ENCODE measurements at regions not wholly inside any gene's neighbourhood (a gene's known extent, or its start where the extent isn't known, plus 50 kb on each side); places are given as distances from the start of the nearest gene placed in this dataset.

GRCh38 chr11:127268932-127269331, 268.4 kb upstream of the KIRREL3 start:
- Mint-ChIP-seq H3K4me1 (no peaks in the 10 kb centered on the region), H3K27ac (no peak overlapping the region), H3K27me3 (ENCODE audit: insufficient read depth, low read depth, poor library complexity) (no peaks in the 10 kb centered on the region), H3K9me3 (peaks cover 7% of the 10 kb centered on the region; the same call in 2 of the 3 replicates), H3K36me3 (ENCODE audit: low read depth) (peaks cover 6% of the 10 kb centered on the region; the same call in 1 of the 3 replicates), H3K4me3 (no peak overlapping the region)
- peak; percentile 56; the same call in 2 of the 3 replicates for ATAC-seq
- Histone ChIP-seq H3K4me1 (ENCODE audit: insufficient read depth) (no peaks in the 10 kb centered on the region), H3K27ac (ENCODE audit: low read depth) (no peak overlapping the region), H3K27me3 (ENCODE audit: insufficient read depth) (no peaks in the 10 kb centered on the region), H3K36me3 (ENCODE audit: insufficient read depth) (no peaks in the 10 kb centered on the region), H3K4me2 (no peak overlapping the region), H3K79me2 (replicated peaks; ENCODE audit: insufficient read depth) (no peaks in the 10 kb centered on the region), H2AFZ (no peak overlapping the region), H4K20me1 (replicated peaks; ENCODE audit: insufficient read depth) (no peaks in the 10 kb centered on the region), H3K9me2 (ENCODE audit: insufficient read depth) (peaks cover 10% of the 10 kb centered on the region), H3F3A (replicated peaks; ENCODE audit: low read depth) (no peaks in the 10 kb centered on the region), H3K4me3 (no peak overlapping the region)
- no peak for DNase-seq (ENCODE audit: low spot score)
- TF ChIP-seq REST (IDR thresholded peaks at IDR 0.05; ENCODE audit: unreplicated experiment) = no peak
- TF ChIP-seq JUNB (IDR thresholded peaks at IDR 0.05; ENCODE audit: unreplicated experiment) = no peak
- TF ChIP-seq CREB1 (CRISPR knock-in tag; IDR thresholded peaks at IDR 0.05; ENCODE audit: low read depth) = no peak
- no peak for TF ChIP-seq EZH2phosphoT487 (IDR thresholded peaks at IDR 0.05; ENCODE audit: unreplicated experiment)
- no peak for TF ChIP-seq EZH2 (IDR thresholded peaks at IDR 0.05; ENCODE audit: low read depth, unreplicated experiment)
- TF ChIP-seq ZNF114 (CRISPR knock-in tag; IDR thresholded peaks at IDR 0.05) = no peak
- no peak for TF ChIP-seq STAT1 (IDR thresholded peaks at IDR 0.05; ENCODE audit: unreplicated experiment)
- no peak for TF ChIP-seq CTCF (conservative IDR thresholded peaks at IDR 0.05; ENCODE audit: low read depth in 2 of 2)
- TF ChIP-seq ZNF331 (CRISPR knock-in tag; IDR thresholded peaks at IDR 0.05; ENCODE audit: low read depth) = no peak
- TF ChIP-seq, protein P1, sequence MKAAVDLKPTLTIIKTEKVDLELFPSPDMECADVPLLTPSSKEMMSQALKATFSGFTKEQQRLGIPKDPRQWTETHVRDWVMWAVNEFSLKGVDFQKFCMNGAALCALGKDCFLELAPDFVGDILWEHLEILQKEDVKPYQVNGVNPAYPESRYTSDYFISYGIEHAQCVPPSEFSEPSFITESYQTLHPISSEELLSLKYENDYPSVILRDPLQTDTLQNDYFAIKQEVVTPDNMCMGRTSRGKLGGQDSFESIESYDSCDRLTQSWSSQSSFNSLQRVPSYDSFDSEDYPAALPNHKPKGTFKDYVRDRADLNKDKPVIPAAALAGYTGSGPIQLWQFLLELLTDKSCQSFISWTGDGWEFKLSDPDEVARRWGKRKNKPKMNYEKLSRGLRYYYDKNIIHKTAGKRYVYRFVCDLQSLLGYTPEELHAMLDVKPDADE (IDR thresholded peaks at IDR 0.05) = no peak
- no peak for TF ChIP-seq POLR2AphosphoS5 (IDR thresholded peaks at IDR 0.05; ENCODE audit: low read depth)

Measured in GM23338 (cell line).